Vagina (tissue), 2 donors: ENCODE measurements at regions not wholly inside any gene's neighbourhood (a gene's known extent, or its start where the extent isn't known, plus 50 kb on each side); places are given as distances from the start of the nearest gene placed in this dataset.

Experiments used
- POLR2A ChIP-seq, 2 donors: fragments of 450-650 bp; IDR thresholded peaks; one replicate each; pipeline ENCODE4 v1.6.1; 2017; ENCODE audit warnings: antibody characterized with exemption in 2 of 2, mild to moderate bottlenecking in 2 of 2, moderate library complexity in 2 of 2
- TF ChIP-seq, protein P1 (sequence below), 3 experiments: fragments of 450-650 bp in 2 of 3; fragments of 200-600 bp in 1 of 3; sonication (generic) in 1 of 3; IDR thresholded peaks; one replicate each; pipeline ENCODE4 v1.5.1; 2017 to 2019; ENCODE audit warnings: antibody characterized with exemption in 3 of 3, mild to moderate bottlenecking in 2 of 3, moderate library complexity in 2 of 3

GRCh38 chr1:221204055-221204833 is 325.0 kb downstream of the HLX start:
- TF ChIP-seq, protein P1, sequence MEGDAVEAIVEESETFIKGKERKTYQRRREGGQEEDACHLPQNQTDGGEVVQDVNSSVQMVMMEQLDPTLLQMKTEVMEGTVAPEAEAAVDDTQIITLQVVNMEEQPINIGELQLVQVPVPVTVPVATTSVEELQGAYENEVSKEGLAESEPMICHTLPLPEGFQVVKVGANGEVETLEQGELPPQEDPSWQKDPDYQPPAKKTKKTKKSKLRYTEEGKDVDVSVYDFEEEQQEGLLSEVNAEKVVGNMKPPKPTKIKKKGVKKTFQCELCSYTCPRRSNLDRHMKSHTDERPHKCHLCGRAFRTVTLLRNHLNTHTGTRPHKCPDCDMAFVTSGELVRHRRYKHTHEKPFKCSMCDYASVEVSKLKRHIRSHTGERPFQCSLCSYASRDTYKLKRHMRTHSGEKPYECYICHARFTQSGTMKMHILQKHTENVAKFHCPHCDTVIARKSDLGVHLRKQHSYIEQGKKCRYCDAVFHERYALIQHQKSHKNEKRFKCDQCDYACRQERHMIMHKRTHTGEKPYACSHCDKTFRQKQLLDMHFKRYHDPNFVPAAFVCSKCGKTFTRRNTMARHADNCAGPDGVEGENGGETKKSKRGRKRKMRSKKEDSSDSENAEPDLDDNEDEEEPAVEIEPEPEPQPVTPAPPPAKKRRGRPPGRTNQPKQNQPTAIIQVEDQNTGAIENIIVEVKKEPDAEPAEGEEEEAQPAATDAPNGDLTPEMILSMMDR (IDR thresholded peaks at IDR 0.05), result no peak
- no peak for TF ChIP-seq POLR2A (IDR thresholded peaks at IDR 0.05)
